ENCODE measurements at regions not wholly inside any gene's neighbourhood (a gene's known extent, or its start where the extent isn't known, plus 50 kb on each side); places are given as distances from the start of the nearest gene placed in this dataset.

DNA sequence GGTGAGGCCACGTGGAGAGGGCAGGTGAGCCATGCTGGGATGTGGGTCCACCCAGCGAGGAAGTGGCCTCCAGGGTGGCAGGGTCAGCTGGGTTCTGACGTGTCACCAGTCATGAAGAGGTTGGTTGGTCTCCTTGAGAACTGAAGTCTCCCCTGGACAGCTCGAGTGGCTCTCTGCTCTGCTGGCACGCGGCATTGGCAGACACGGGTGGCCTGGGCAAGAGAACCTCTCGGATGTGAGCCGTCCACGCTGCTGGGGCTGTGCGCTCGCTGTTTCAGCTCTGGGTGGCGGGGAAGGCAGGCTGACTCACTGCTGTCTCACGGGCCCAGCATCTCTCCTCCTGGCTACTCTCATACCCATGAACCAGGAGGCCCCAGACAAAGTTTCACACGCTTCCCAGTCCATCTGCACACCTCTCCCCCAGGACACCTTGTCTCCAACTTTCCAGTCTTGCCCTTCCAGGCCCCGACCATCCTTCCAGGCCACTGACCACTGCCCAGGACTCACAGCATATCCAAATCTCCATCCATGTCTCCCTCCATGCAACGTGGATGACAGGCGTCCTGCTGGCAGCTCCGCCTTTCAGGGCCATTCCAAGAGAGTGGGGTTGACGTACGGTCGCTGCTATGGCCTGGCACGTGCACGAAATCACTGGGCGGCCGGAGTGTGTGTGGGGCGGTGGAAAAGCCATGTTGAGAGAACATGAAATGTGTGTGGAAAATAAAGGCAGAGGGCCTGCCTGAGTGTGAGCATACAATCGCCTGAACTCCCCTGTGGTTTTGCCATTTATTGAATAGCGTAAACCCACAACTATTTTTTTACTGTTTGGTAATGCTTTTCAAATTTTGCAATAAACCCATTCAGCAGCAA is 145.0 kb upstream of the COL5A1 start:
- ATAC-seq (replicated peaks) (no peak), DNase-seq (no peak)
- Mint-ChIP-seq H3K4me3 (no peak overlapping the region), H3K27ac (no peak overlapping the region), H3K4me1 (peaks cover 11 to 12% of the 10 kb centered on the region in 2 donors), H3K36me3 (no peaks in the 10 kb centered on the region), H3K27me3 (peaks cover 35 to 37% of the 10 kb centered on the region in 2 donors), H3K9me3 (no peaks in the 10 kb centered on the region)

DNA sequence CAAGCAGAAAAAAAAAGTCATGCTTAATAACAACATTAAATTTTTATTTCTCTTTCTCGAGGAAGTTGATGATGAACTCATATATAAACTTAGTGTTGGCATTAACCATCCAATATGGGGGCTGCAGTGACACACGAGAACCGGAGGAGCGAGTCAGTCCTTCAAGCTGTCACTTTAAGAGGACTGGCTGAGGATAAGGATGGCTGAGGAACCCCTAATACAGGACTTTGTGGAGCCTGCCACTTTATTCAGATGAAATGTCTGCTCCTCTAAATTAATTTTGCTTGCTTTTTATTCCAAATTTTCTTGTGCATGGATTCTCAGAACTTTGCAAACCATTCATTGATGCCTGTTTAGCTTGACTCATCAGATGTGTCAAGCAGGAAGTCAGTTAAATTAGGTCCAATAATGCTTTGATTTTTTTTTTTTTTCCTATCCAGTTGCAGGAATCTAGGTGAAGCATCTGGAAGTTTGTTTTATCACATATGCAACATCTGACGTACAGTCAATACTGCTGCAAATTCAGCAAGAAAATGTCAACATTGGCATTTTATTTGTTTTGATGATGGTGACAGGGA is 144.2 kb upstream of the COL5A1 start:
- Mint-ChIP-seq H3K4me1 (peaks cover 14 to 15% of the 10 kb centered on the region in 2 donors), H3K9me3 (no peaks in the 10 kb centered on the region), H3K36me3 (no peaks in the 10 kb centered on the region), H3K27ac (no peak overlapping the region), H3K27me3 (peaks cover 40 to 42% of the 10 kb centered on the region in 2 donors), H3K4me3 (no peak overlapping the region)
- DNase-seq (no peak), ATAC-seq (replicated peaks) (no peak)

DNA sequence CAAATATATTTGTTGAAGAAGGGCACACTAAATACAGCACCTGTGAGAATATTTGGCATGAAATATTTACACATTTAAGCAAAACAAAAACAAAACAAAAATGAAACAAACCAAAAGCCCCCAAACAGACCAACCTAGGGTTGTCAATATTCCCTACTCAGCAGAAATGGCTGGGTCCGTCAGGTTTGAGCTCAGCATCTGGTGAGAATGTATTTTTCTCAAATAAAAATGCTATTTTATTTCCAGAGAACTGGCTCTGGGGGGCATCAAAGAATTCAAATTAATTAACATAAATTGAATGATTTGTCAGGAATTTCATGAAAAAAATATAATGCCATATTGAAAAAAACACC is 142.8 kb upstream of the COL5A1 start:
- no peaks in the 10 kb centered on the region for H3K9me3 Mint-ChIP-seq
- DNase-seq: no peak
- no peak for ATAC-seq (replicated peaks)
- H3K27me3 Mint-ChIP-seq: peaks cover 41 to 47% of the 10 kb centered on the region in 2 donors
- H3K4me3 Mint-ChIP-seq: no peak overlapping the region
- H3K4me1 Mint-ChIP-seq: peaks cover 4 to 9% of the 10 kb centered on the region in 2 donors
- H3K27ac Mint-ChIP-seq: no peak overlapping the region
- no peaks in the 10 kb centered on the region for H3K36me3 Mint-ChIP-seq

DNA sequence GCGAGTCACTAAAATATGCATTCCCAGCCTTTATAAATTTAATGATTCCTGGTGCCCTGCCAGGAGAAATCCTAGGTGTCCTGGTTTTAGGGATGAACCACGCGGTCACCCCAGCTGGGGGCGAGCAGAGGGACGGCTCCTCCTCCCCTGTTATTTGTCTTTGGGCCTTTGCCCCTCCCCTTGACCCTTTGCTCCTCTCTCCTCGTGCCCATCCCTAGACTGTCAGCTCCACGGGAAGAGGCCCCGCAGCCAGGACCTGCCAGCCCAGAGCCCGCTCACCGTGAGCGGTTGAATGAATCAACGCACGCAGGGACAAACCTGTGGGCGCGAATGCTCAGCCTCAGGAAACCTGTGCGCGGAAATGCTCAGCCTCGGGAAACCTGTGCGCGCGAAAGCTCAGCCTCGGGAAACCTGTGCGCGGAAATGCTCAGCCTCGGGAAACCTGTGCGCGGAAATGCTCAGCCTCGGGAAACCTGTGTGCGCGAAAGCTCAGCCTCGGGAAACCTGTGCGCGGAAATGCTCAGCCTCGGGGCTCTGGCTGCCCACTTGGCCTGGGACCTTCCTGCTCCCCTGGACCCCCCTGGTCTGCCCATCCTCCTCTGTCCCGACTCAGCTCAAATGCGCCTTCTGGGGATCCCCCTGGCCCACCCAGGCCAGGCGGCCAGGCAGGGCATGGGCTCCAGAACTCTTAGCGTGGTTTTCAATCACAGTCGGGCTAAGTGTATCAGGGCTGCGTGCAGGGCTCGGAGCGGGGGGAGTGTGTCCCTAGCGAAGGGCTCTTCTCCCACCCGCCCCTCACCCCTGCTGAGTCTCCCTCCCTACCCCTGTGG is 140.5 kb upstream of the COL5A1 start:
- peaks cover 2 to 6% of the 10 kb centered on the region in 2 donors for H3K4me1 Mint-ChIP-seq
- DNase-seq: no peak
- no peak overlapping the region for H3K4me3 Mint-ChIP-seq
- H3K27ac Mint-ChIP-seq: no peak overlapping the region
- no peak for ATAC-seq (replicated peaks)
- H3K36me3 Mint-ChIP-seq: no peaks in the 10 kb centered on the region
- H3K9me3 Mint-ChIP-seq: no peaks in the 10 kb centered on the region
- peaks cover 45 to 51% of the 10 kb centered on the region in 2 donors for H3K27me3 Mint-ChIP-seq

DNA sequence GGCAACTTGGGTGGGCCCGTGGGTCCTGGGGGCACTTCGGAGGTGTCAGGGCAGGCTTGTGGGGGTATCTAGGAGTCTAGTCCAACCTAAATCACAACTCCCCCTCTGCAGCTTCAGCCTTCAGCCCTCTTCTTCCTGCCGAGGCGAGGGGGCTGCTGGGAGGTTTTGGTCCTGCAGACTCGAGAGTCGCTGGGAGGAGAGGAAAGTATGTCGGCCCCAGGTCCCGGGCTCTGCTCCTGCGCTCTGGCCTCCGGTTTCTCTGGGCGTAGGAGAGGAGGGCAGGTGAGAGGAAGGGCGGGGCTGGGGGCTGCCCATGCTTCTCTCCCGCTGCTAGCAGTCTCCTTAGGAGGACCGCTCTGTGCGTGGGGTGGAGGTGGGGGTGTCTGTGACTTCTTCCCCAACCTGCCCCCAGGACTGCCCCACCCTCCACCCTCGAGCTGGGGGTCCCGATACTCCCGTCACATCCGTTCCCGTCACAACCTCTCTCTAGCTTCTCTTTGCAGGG is 139.8 kb upstream of the COL5A1 start:
- Mint-ChIP-seq H3K36me3 (no peaks in the 10 kb centered on the region), H3K4me1 (peaks cover 2 to 6% of the 10 kb centered on the region in 2 donors), H3K27ac (no peak overlapping the region), H3K9me3 (no peaks in the 10 kb centered on the region), H3K27me3 (peaks cover 44 to 46% of the 10 kb centered on the region in 2 donors), H3K4me3 (no peak overlapping the region)
- ATAC-seq (replicated peaks) (no peak), DNase-seq (no peak)

DNA sequence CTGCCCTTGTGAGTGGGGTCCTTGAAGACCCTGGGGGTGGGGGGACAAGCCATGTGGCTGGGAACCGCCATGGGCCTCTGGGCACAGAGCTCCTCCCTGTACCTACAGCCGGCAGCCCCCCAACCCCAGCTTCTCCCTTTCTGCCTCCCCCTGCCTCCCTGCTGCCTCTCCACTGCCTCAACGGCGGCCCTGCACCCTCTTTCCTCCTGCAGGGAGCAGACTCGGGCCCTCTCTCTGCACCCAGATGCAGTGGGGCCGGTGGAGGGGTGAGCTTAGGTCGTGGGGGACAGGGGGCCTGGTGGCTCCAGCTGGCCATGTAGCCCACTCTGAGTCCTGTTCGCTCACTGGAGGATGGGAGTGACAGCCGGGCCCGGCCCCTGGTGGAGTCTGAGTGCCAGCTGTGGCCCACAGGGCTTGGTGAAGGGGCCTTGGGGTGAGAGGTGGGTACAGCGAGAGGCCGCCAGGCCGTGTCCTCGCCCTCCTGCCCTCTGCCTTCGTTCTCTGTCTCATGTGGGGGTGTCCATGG is 139.3 kb upstream of the COL5A1 start:
- no peak for ATAC-seq (replicated peaks)
- DNase-seq: no peak
- H3K27ac Mint-ChIP-seq: no peak overlapping the region
- peaks cover 2 to 6% of the 10 kb centered on the region in 2 donors for H3K4me1 Mint-ChIP-seq
- no peaks in the 10 kb centered on the region for H3K9me3 Mint-ChIP-seq
- H3K36me3 Mint-ChIP-seq: no peaks in the 10 kb centered on the region
- peaks cover 44 to 45% of the 10 kb centered on the region in 2 donors for H3K27me3 Mint-ChIP-seq
- H3K4me3 Mint-ChIP-seq: no peak overlapping the region

DNA sequence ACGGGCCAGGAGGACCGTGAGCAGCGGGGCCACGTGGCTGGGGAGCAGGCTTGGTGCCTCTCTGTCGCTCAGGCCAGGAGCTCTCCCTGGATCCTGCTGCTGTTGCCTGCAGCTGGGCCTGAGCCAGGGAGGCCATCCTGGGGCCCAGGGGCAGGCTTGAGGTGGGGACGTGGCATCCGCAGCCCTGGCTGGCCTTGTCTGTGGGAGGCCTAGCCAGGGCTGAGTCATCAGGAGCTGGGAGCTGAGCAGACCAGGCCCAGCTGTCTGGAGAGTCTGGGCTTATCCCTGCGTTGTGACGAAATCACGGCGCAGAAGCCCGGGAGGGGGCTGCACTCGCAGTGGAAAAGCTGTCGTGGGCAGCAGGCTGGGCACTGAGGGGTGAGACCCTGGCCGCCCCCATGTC is 138.8 kb upstream of the COL5A1 start:
- Mint-ChIP-seq H3K4me1 (peaks cover 2 to 6% of the 10 kb centered on the region in 2 donors), H3K4me3 (no peak overlapping the region), H3K27ac (no peak overlapping the region), H3K36me3 (no peaks in the 10 kb centered on the region), H3K9me3 (no peaks in the 10 kb centered on the region), H3K27me3 (peaks cover 44 to 45% of the 10 kb centered on the region in 2 donors)
- ATAC-seq (replicated peaks) (no peak), DNase-seq (no peak)

DNA sequence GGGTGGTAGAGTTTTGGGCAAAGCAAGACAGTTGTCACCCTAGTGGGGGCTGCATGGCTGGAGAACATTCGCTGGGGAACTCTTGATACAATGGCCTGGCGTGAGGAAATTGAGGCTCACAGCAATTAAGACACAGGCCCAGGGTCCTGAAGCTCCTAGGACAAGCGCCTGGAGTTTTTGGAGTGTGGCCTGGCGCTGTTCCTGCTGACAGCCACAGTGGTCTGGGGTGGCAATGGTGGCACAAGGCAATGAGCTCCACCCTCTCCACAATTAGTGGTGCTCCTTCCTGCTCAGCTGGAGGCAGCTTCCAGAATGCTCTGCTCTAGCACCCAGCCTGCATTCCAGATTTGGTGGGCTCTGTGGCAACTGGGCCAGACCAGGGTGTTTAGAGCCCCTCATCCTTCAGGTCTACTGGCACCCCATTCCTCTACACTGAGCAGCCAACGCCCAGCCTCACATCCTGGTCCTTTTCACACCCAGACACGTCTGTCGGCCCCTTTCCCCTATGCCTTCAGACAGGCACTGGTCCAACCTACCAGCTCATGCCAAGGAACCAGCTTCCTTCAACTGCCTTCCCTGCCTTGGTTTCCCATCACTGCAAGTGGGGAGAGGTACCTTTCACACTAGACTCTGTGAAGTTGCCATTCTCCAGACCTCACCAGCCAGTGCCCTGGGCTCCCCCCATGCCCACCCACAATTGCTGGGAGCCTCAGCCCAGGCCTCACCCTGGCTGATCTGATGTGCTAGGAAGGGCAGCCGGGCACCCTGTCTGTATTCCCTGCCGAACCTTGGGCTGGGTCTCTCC is 138.1 kb upstream of the COL5A1 start:
- Mint-ChIP-seq H3K4me3 (no peak overlapping the region), H3K27me3 (peaks cover 40 to 44% of the 10 kb centered on the region in 2 donors), H3K9me3 (no peaks in the 10 kb centered on the region), H3K27ac (no peak overlapping the region), H3K36me3 (no peaks in the 10 kb centered on the region), H3K4me1 (peaks cover 2 to 6% of the 10 kb centered on the region in 2 donors)
- ATAC-seq (replicated peaks) (no peak), DNase-seq (no peak)

DNA sequence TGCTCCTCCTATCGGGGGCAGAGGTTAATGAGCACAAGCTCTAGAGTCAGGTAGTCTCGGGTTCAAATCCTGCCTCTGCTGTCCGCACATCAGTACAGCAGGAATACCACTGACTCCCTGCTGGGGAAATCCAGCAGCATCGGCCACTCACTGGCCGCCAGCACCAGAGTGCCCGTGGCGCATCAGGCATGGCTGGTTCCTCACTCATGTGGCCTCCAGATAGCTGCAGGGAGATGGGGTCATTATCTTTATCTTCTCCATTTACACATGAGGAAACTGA is 137.6 kb upstream of the COL5A1 start:
- H3K4me1 Mint-ChIP-seq: peaks cover 2 to 6% of the 10 kb centered on the region in 2 donors
- peaks cover 40 to 44% of the 10 kb centered on the region in 2 donors for H3K27me3 Mint-ChIP-seq
- no peaks in the 10 kb centered on the region for H3K36me3 Mint-ChIP-seq
- no peak overlapping the region for H3K27ac Mint-ChIP-seq
- DNase-seq: no peak
- no peaks in the 10 kb centered on the region for H3K9me3 Mint-ChIP-seq
- no peak for ATAC-seq (replicated peaks)
- no peak overlapping the region for H3K4me3 Mint-ChIP-seq

DNA sequence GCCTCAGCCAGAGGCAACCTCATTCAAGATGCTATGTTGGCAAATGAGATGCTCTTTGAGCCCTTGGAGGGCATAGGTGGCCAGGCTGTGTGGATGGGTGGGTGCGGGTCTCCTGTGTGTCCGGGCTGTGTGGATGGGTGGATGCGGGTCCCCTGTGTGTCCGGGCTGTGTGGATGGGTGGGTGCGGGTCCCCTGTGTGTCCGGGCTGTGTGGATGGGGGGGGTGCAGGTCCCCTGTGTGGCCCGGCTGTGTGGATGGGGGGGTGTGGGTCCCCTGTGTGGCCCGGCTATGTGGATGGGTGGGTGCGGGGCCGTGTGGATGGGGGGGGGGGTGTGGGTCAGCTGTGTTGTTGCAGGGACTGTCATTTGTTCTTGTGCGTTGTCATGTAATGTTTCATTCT is 136.6 kb upstream of the COL5A1 start:
- Mint-ChIP-seq H3K4me3 (no peak overlapping the region), H3K36me3 (no peaks in the 10 kb centered on the region), H3K27me3 (peaks cover 40 to 44% of the 10 kb centered on the region in 2 donors), H3K27ac (no peak overlapping the region), H3K9me3 (no peaks in the 10 kb centered on the region), H3K4me1 (peaks cover 2 to 6% of the 10 kb centered on the region in 2 donors)
- no peak for ATAC-seq (replicated peaks)
- DNase-seq: no peak

DNA sequence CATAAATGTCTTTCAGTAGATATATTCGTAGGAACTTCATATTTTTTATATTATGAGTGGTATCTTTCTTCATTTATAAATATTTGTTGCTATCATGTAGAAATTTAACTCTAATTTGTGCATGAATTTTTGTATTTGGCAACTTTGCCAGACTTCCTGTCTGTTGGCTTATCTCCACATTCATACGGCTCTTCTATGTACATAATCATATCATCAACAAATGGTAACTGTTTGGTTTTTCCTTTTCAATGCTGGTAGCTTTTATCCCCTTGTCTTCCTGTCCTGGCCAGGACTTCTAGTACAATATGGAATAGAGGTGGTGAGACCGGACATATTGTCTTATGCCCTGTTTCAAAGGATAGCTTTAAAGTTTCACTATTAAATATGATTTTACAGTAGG is 132.3 kb upstream of the COL5A1 start:
- Mint-ChIP-seq H3K9me3 (no peaks in the 10 kb centered on the region), H3K27me3 (peaks cover 8 to 13% of the 10 kb centered on the region in 2 donors), H3K36me3 (no peaks in the 10 kb centered on the region), H3K27ac (no peak overlapping the region), H3K4me3 (no peak overlapping the region), H3K4me1 (no peaks in the 10 kb centered on the region)
- ATAC-seq (replicated peaks): no peak
- DNase-seq: no peak

DNA sequence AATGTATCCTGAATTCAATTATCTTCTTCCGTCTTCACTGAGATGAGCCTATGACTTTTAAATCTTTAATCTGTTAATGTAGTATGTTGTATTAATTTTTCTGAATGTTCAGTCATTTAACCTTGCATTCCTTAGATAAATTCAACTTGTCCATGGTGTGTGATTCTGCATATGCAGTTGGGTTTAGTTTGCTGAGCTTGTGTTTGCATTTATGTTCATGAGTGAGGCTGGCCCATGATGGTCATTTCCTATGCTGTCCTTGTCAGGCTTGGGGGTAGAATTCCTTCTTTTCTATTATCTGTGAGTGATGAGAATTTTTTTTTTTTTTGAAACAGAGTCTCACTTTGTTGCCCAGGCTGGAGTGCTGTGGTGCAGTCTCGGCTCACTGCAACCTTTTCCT is 131.8 kb upstream of the COL5A1 start:
- ATAC-seq (replicated peaks) (no peak), DNase-seq (no peak)
- H3K9me3 Mint-ChIP-seq: peaks cover 0 to under 1% of the 10 kb centered on the region in 2 donors
- H3K4me1 Mint-ChIP-seq: no peaks in the 10 kb centered on the region
- H3K36me3 Mint-ChIP-seq: peaks cover 0 to under 1% of the 10 kb centered on the region in 2 donors
- no peak overlapping the region for H3K27ac Mint-ChIP-seq
- peaks cover 8 to 9% of the 10 kb centered on the region in 2 donors for H3K27me3 Mint-ChIP-seq
- no peak overlapping the region for H3K4me3 Mint-ChIP-seq

DNA sequence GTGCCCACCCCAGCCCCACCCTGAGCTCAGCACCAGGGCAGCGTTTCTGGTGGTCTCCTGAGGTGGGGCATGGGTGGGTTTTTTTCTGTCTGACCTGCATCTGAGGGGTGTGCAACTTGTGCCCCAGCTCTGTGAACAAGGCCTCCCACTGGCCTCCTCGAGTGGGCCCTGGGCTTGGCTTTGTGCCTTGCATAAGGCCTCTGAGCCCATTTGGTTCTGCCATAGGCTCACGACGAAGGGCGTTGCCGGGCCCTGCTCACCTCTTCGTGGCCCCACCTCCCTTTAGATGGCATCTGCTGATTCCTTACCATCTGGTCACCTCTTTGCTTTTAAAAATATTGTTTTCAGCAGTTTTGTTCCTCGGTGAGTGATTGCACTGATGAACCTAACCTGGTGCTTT is 127.1 kb upstream of the COL5A1 start:
- H3K27me3 Mint-ChIP-seq: peaks cover 8 to 12% of the 10 kb centered on the region in 2 donors

More for the DNA sequence above, 127.1 kb upstream of the COL5A1 start:
- no peak overlapping the region for H3K27ac Mint-ChIP-seq
- no peak for ATAC-seq (replicated peaks)
- H3K4me3 Mint-ChIP-seq: no peak overlapping the region
- no peak for DNase-seq
- H3K36me3 Mint-ChIP-seq: peaks cover 0 to 8% of the 10 kb centered on the region in 2 donors
- no peaks in the 10 kb centered on the region for H3K4me1 Mint-ChIP-seq
- peaks cover 0 to 7% of the 10 kb centered on the region in 2 donors for H3K9me3 Mint-ChIP-seq

Measured in stimulated activated naive B cell treated with anti-CD40 and anti-IgM and Interleukin-4, amounts not matched to agents 10 μg/mL and 1 μg/mL and 100 μg/mL, for 72 hours (primary cell).